B cell (primary cell): ENCODE measurements at regions not wholly inside any gene's neighbourhood (a gene's known extent, or its start where the extent isn't known, plus 50 kb on each side); places are given as distances from the start of the nearest gene placed in this dataset.

ENCODE experiments used
- ATAC-seq: fragments of 200-7000 bp; cut with Tn5 transposase; one replicate; pipeline ENCODE4 v1.10.0; 2021; ENCODE audit warnings: low read depth, mild to moderate bottlenecking, moderate number of reproducible peaks, moderate library complexity
- CTCF ChIA-PET: fragments of 350-600 bp; sonication (Branson Sonifier 250); formaldehyde crosslinking; loops from one replicate; lab custom pipeline; 2021; ENCODE audit warnings: antibody characterized with exemption, inconsistent platforms; lab: Charles Lee
- POLR2A ChIA-PET: fragments of 350-600 bp; sonication (Branson Sonifier 250); formaldehyde crosslinking; loops from one replicate; lab custom pipeline; 2021; ENCODE audit warnings: antibody characterized with exemption; lab: Charles Lee
- DNase-seq: peaks from one replicate; pipeline ENCODE4 v3.0.0; 2013
- H2AFZ ChIP-seq: 2 replicates; pipeline ENCODE4 v1.6.1; 2012; ENCODE audit warnings: mild to moderate bottlenecking, low read depth, low read length; ENCODE audit not compliant: insufficient read depth, poor library complexity, severe bottlenecking
- H3K27ac ChIP-seq, 2 donors: 1 replicate in 1 of 2; 2 replicates in 1 of 2; pipeline ENCODE4 v1.5.1; 2012 to 2013; ENCODE audit warnings: low read length in 2 of 2, mild to moderate bottlenecking in 2 of 2, moderate library complexity in 1 of 2
- H3K27me3 ChIP-seq, 4 experiments: fragments of 200-600 bp in 1 of 4; sonication (generic) in 1 of 4; replicated peaks in 1 of 4; 1 replicate in 2 of 4; 2 replicates in 2 of 4; pipeline versions ENCODE4 v1.6.1 to v1.7.0; 2013 to 2016; ENCODE audit warnings: low read length in 3 of 4, mild to moderate bottlenecking in 2 of 4, mixed read lengths in 1 of 4, moderate library complexity in 1 of 4; ENCODE audit not compliant: insufficient read depth in 4 of 4, control insufficient read depth in 3 of 4; ENCODE audit errors: control extremely low read depth in 1 of 4
- H3K36me3 ChIP-seq, 2 experiments: replicated peaks in 1 of 2; 1 replicate in 1 of 2; 2 replicates in 1 of 2; pipeline versions ENCODE4 v1.6.1 to v1.7.1; 2013; ENCODE audit warnings: low read length in 1 of 2; ENCODE audit not compliant: insufficient read depth in 2 of 2, control insufficient read depth in 1 of 2; ENCODE audit errors: control extremely low read depth in 1 of 2, extremely low read depth in 1 of 2
- H3K4me1 ChIP-seq, 2 donors: fragments of 200-600 bp in 1 of 2; sonication (generic) in 1 of 2; 1 replicate in 1 of 2; 2 replicates in 1 of 2; pipeline versions ENCODE4 v1.5.1 to v1.6.1; 2013 to 2017; ENCODE audit warnings: low read length in 2 of 2; ENCODE audit not compliant: control insufficient read depth in 2 of 2, insufficient read depth in 2 of 2
- H3K4me2 ChIP-seq: replicated peaks from 2 replicates; pipeline ENCODE3; 2012; ENCODE audit warnings: mild to moderate bottlenecking, low read depth, low read length; ENCODE audit not compliant: poor library complexity, severe bottlenecking
- H3K4me3 ChIP-seq, 5 experiments: fragments of 200-600 bp in 1 of 5; sonication (generic) in 1 of 5; 1 replicate in 3 of 5; 2 replicates in 2 of 5; pipeline versions ENCODE4 v1.5.1 to v1.7.0; 2011 to 2016; ENCODE audit warnings: low read length in 4 of 5, mild to moderate bottlenecking in 4 of 5, low read depth in 2 of 5, control low read depth in 1 of 5, moderate library complexity in 1 of 5; ENCODE audit not compliant: insufficient read depth in 1 of 5; ENCODE audit errors: control extremely low read depth in 1 of 5, extremely low read depth in 1 of 5
- H3K79me2 ChIP-seq: fragments of 200-600 bp; sonication (generic); one replicate; pipeline ENCODE4 v1.6.0; 2016; ENCODE audit warnings: low read length; ENCODE audit not compliant: control insufficient read depth, insufficient read depth
- H3K9ac ChIP-seq: fragments of 200-600 bp; sonication (generic); 2 replicates; pipeline ENCODE4 v1.6.1; 2017; ENCODE audit warnings: mild to moderate bottlenecking, low read length, moderate library complexity
- H3K9me3 ChIP-seq, 3 donors: one replicate each; pipeline versions ENCODE4 v1.6.1 to v1.7.1; 2013; ENCODE audit warnings: low read length in 2 of 3; ENCODE audit not compliant: control insufficient read depth in 2 of 3, insufficient read depth in 1 of 3; ENCODE audit errors: control extremely low read depth in 1 of 3
- H4K20me1 ChIP-seq: 2 replicates; pipeline ENCODE4 v1.6.0; 2012; ENCODE audit warnings: mild to moderate bottlenecking, low read length; ENCODE audit not compliant: insufficient read depth, control insufficient read depth, poor library complexity, severe bottlenecking
- H3K27ac Mint-ChIP-seq: one replicate; pipeline ENCODE4 v1.8.0; 2021; ENCODE audit warnings: mixed read lengths
- H3K27me3 Mint-ChIP-seq: one replicate; pipeline ENCODE4 v1.8.0; 2021; ENCODE audit warnings: mixed read lengths
- H3K4me1 Mint-ChIP-seq: one replicate; pipeline ENCODE4 v1.8.0; 2021; ENCODE audit warnings: mixed read lengths
- H3K4me3 Mint-ChIP-seq: one replicate; pipeline ENCODE4 v1.8.0; 2021; ENCODE audit warnings: mixed read lengths
- H3K9me3 Mint-ChIP-seq: one replicate; pipeline ENCODE4 v1.8.0; 2022; ENCODE audit warnings: mixed read lengths; ENCODE audit not compliant: insufficient read depth
- CTCF ChIP-seq: fragments of 200-600 bp; IDR thresholded peaks from one replicate; pipeline ENCODE4 v1.8.0; 2022; ENCODE audit warnings: antibody characterized with exemption, mild to moderate bottlenecking
- EZH2 ChIP-seq: IDR thresholded peaks from 2 replicates; pipeline ENCODE4 v1.6.1; 2012; ENCODE audit warnings: borderline replicate concordance, low read depth, mild to moderate bottlenecking, moderate library complexity, low read length; ENCODE audit not compliant: insufficient read depth, poor library complexity, severe bottlenecking
- WGBS: methylation state at CpG from one replicate; pipeline ENCODE4 v1.1.5; 2013; ENCODE audit warnings: missing lambda C conversion rate; ENCODE audit not compliant: insufficient coverage; 5-methylcytosine and 5-hydroxymethylcytosine counted together
- intact Hi-C: fragments of 100-400 bp; cut with micrococcal nuclease; formaldehyde crosslinking; loops from one replicate; pipeline ENCODE4 v1.10.0; 2022

- Histone ChIP-seq H4K20me1 (no peaks in the 10 kb centered on the region), H3K9me3 (no peaks in the 10 kb centered on the region), H3K4me2 (no peak overlapping the region), H3K9ac (no peak overlapping the region), H3K79me2 (no peaks in the 10 kb centered on the region), H3K4me1 (no peaks in the 10 kb centered on the region), H3K4me3 (no peak overlapping the region), H3K27me3 (no peaks in the 10 kb centered on the region), H3K27ac (no peak overlapping the region), H3K36me3 (no peaks in the 10 kb centered on the region), H2AFZ (no peak overlapping the region)
- Mint-ChIP-seq H3K9me3 (no peaks in the 10 kb centered on the region), H3K4me1 (no peaks in the 10 kb centered on the region), H3K27ac (no peak overlapping the region), H3K27me3 (no peaks in the 10 kb centered on the region), H3K4me3 (no peak overlapping the region)
- DNase-seq = no peak
- ATAC-seq = no peak
- intact Hi-C loops = no loop called here
- ChIA-PET CTCF (no interaction called here), POLR2A (no interaction called here)
- TF ChIP-seq CTCF (no peak), EZH2 (no peak)
- WGBS = no CpG with 5 or more reads among the region's 3 CpGs
These were observed 58.3 kb upstream of the LHFPL2 start for GRCh38 chr5:78706825-78707224.

- Histone ChIP-seq H3K36me3 (no peaks in the 10 kb centered on the region), H3K4me2 (no peak overlapping the region), H3K9ac (no peak overlapping the region), H3K27ac (no peak overlapping the region), H3K4me1 (no peaks in the 10 kb centered on the region), H3K4me3 (no peak overlapping the region), H3K27me3 (no peaks in the 10 kb centered on the region), H3K79me2 (no peaks in the 10 kb centered on the region), H2AFZ (no peak overlapping the region), H4K20me1 (no peaks in the 10 kb centered on the region), H3K9me3 (no peaks in the 10 kb centered on the region)
- no peak for DNase-seq
- ChIA-PET POLR2A (no interaction called here), CTCF (no interaction called here)
- Mint-ChIP-seq H3K27me3 (no peaks in the 10 kb centered on the region), H3K9me3 (no peaks in the 10 kb centered on the region), H3K4me3 (no peak overlapping the region), H3K27ac (no peak overlapping the region), H3K4me1 (no peaks in the 10 kb centered on the region)
- no peak for ATAC-seq
- TF ChIP-seq EZH2 = no peak
- no peak for TF ChIP-seq CTCF
- intact Hi-C loops = no loop called here
- WGBS = 90% methylated on average over 1 of the region's 2 CpGs
These were observed 57.8 kb upstream of the LHFPL2 start for GRCh38 chr5:78706381-78706780.
